ENCODE measurements at regions not wholly inside any gene's neighbourhood (a gene's known extent, or its start where the extent isn't known, plus 50 kb on each side); places are given as distances from the start of the nearest gene placed in this dataset.

- no peak for DNase-seq
Observed at GRCh38 chr5:3221432-3221831, 374.2 kb upstream of the IRX1 start.

GRCh38 chr5:3220638-3221288 lies 374.9 kb upstream of the IRX1 start:
- no peak for DNase-seq

- no peak for DNase-seq
Observed at GRCh38 chr5:3220201-3220600, 375.4 kb upstream of the IRX1 start.

GRCh38 chr5:3218916-3219650 lies 376.5 kb upstream of the IRX1 start:
- DNase-seq, result no peak

GRCh38 chr5:3217771-3218495 lies 377.7 kb upstream of the IRX1 start:
- no peak for DNase-seq

- DNase-seq, result no peak
Observed at GRCh38 chr5:3217114-3217513, 378.5 kb upstream of the IRX1 start.

- DNase-seq, result no peak
Observed at GRCh38 chr5:3216386-3216785, 379.2 kb upstream of the IRX1 start.

- no peak for DNase-seq
Observed at GRCh38 chr5:3214838-3215374, 380.7 kb upstream of the IRX1 start.

- no peak for DNase-seq
Observed at GRCh38 chr5:3214396-3214795, 381.2 kb upstream of the IRX1 start.

- no peak for DNase-seq
Observed at GRCh38 chr5:3212869-3213268, 382.8 kb upstream of the IRX1 start.

GRCh38 chr5:3210531-3210930 lies 385.1 kb upstream of the IRX1 start:
- no peak for DNase-seq

- no peak for DNase-seq
Observed at GRCh38 chr5:3209918-3210317, 385.7 kb upstream of the IRX1 start.

GRCh38 chr5:3202570-3202969 lies 393.1 kb upstream of the IRX1 start:
- DNase-seq, result no peak

- DNase-seq, result no peak
Observed at GRCh38 chr5:3201941-3202340, 393.7 kb upstream of the IRX1 start.

- no peak for DNase-seq
Observed at GRCh38 chr5:3201121-3201520, 394.5 kb upstream of the IRX1 start.

GRCh38 chr5:3199962-3200755 lies 395.5 kb upstream of the IRX1 start:
- no peak for DNase-seq

GRCh38 chr5:3198074-3198449 lies 397.6 kb upstream of the IRX1 start:
- no peak for DNase-seq

GRCh38 chr5:3197304-3198073 lies 398.1 kb upstream of the IRX1 start:
- peak in 1 of 2 donors; percentile 14 for DNase-seq

- DNase-seq, result no peak
Observed at GRCh38 chr5:3195994-3196393, 399.6 kb upstream of the IRX1 start.

- no peak for DNase-seq
Observed at GRCh38 chr5:3194684-3195083, 400.9 kb upstream of the IRX1 start.

GRCh38 chr5:3194271-3194670 lies 401.4 kb upstream of the IRX1 start:
- no peak for DNase-seq
